ENCODE measurements at regions not wholly inside any gene's neighbourhood (a gene's known extent, or its start where the extent isn't known, plus 50 kb on each side); places are given as distances from the start of the nearest gene placed in this dataset.

DNA sequence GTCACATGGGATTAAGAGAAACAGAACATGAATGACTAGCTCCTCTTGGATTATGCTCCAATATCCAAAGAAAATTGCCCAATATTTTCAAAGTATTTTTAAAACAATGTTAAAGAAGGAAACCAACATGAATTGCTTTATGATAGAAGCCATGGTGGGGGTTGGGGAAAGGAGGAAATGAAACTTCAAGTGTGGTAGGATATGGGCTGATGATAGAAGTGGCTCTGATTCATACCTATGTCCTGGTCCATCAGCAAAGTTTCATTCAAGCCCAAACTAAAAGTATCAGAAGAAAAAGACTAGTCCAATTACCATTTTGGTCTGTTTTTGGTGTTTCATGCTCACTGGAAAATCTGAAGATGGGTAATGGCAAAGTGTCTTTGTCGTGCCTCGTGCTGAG, 104.2 kb upstream of the PROX1 start:
- DNase-seq (ENCODE audit: low read depth) = no peak
- no peaks in the 10 kb centered on the region for H3K4me1 ChIP-seq (ENCODE audit: insufficient read depth, low read length)
- H3K4me3 ChIP-seq (ENCODE audit: insufficient read depth, low read depth, low read length) = no peak overlapping the region
- H3K4me1 Mint-ChIP-seq (ENCODE audit: low read depth, unreplicated experiment) = no peaks in the 10 kb centered on the region
- no peak overlapping the region for H3K27ac Mint-ChIP-seq (ENCODE audit: unreplicated experiment)
- no peaks in the 10 kb centered on the region for H3K27me3 ChIP-seq (ENCODE audit: insufficient read depth, low read length)
- H3K27ac ChIP-seq (ENCODE audit: low read depth, low read length) = no peak overlapping the region
- H3K79me2 ChIP-seq (ENCODE audit: insufficient read depth, low read length) = no peaks in the 10 kb centered on the region
- no peaks in the 10 kb centered on the region for H4K20me1 ChIP-seq (ENCODE audit: insufficient read depth, low read length)
- H3K27me3 Mint-ChIP-seq (ENCODE audit: low read depth, unreplicated experiment) = peaks cover 21% of the 10 kb centered on the region
- H3K9ac ChIP-seq (ENCODE audit: low read length) = no peak overlapping the region
- TF ChIP-seq CTCF (IDR thresholded peaks at IDR 0.05; ENCODE audit: insufficient read depth, low read depth, low read length) = no peak
- TF ChIP-seq EZH2 (IDR thresholded peaks at IDR 0.05; ENCODE audit: insufficient read depth, low read length) = no peak
- no peaks in the 10 kb centered on the region for H3K36me3 Mint-ChIP-seq (ENCODE audit: low read depth, unreplicated experiment)
- H3K4me2 ChIP-seq (ENCODE audit: low read length) = no peak overlapping the region
- H3K36me3 ChIP-seq (ENCODE audit: insufficient read depth, low read length) = no peaks in the 10 kb centered on the region
- no peak overlapping the region for H2AFZ ChIP-seq (ENCODE audit: low read depth, low read length)
- no peaks in the 10 kb centered on the region for H3K9me3 ChIP-seq (ENCODE audit: insufficient read depth, low read depth, low read length)
- H3K9me3 Mint-ChIP-seq (ENCODE audit: unreplicated experiment) = no peaks in the 10 kb centered on the region
- H3K4me3 Mint-ChIP-seq (ENCODE audit: unreplicated experiment) = no peak overlapping the region
- no peak for FAIRE-seq

DNA sequence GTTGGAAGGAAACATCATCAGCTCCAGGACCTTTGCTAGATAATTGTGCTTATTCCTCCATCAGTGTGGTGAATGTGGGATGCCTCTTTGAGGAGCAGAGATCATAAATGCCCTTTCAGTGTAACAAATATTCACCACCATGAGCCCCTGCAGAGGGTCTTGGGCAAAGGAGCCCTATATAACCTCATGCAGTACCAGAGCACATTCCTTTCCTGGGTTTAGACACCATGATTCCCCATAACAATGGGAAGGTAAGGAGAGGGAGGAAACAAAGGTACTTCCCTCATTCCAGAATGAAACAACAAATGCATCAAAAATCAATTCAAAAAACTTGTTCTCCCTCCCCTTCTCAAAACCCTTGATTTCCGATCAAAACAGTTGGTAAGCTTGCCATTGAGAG, 103.4 kb upstream of the PROX1 start:
- Histone ChIP-seq H4K20me1 (ENCODE audit: insufficient read depth, low read length) (no peaks in the 10 kb centered on the region), H3K4me1 (ENCODE audit: insufficient read depth, low read length) (no peaks in the 10 kb centered on the region), H3K9me3 (ENCODE audit: insufficient read depth, low read depth, low read length) (no peaks in the 10 kb centered on the region), H2AFZ (ENCODE audit: low read depth, low read length) (no peak overlapping the region), H3K36me3 (ENCODE audit: insufficient read depth, low read length) (no peaks in the 10 kb centered on the region), H3K4me3 (ENCODE audit: insufficient read depth, low read depth, low read length) (no peak overlapping the region), H3K27ac (ENCODE audit: low read depth, low read length) (no peak overlapping the region), H3K4me2 (ENCODE audit: low read length) (no peak overlapping the region), H3K27me3 (ENCODE audit: insufficient read depth, low read length) (no peaks in the 10 kb centered on the region), H3K79me2 (ENCODE audit: insufficient read depth, low read length) (no peaks in the 10 kb centered on the region), H3K9ac (ENCODE audit: low read length) (no peak overlapping the region)
- TF ChIP-seq EZH2 (IDR thresholded peaks at IDR 0.05; ENCODE audit: insufficient read depth, low read length) (no peak), CTCF (IDR thresholded peaks at IDR 0.05; ENCODE audit: insufficient read depth, low read depth, low read length) (no peak)
- Mint-ChIP-seq H3K4me3 (ENCODE audit: unreplicated experiment) (no peak overlapping the region), H3K36me3 (ENCODE audit: low read depth, unreplicated experiment) (no peaks in the 10 kb centered on the region), H3K27ac (ENCODE audit: unreplicated experiment) (no peak overlapping the region), H3K27me3 (ENCODE audit: low read depth, unreplicated experiment) (peaks cover 21% of the 10 kb centered on the region), H3K4me1 (ENCODE audit: low read depth, unreplicated experiment) (no peaks in the 10 kb centered on the region), H3K9me3 (ENCODE audit: unreplicated experiment) (no peaks in the 10 kb centered on the region)
- FAIRE-seq (no peak), DNase-seq (ENCODE audit: low read depth) (no peak)

GRCh38 chr1:213884942-213885341, 102.8 kb upstream of the PROX1 start:
- Mint-ChIP-seq H3K4me1 (ENCODE audit: low read depth, unreplicated experiment) (no peaks in the 10 kb centered on the region), H3K27ac (ENCODE audit: unreplicated experiment) (no peak overlapping the region), H3K27me3 (ENCODE audit: low read depth, unreplicated experiment) (peaks cover 21% of the 10 kb centered on the region), H3K36me3 (ENCODE audit: low read depth, unreplicated experiment) (no peaks in the 10 kb centered on the region), H3K9me3 (ENCODE audit: unreplicated experiment) (no peaks in the 10 kb centered on the region), H3K4me3 (ENCODE audit: unreplicated experiment) (no peak overlapping the region)
- Histone ChIP-seq H3K4me3 (ENCODE audit: insufficient read depth, low read depth, low read length) (no peak overlapping the region), H3K4me1 (ENCODE audit: insufficient read depth, low read length) (no peaks in the 10 kb centered on the region), H3K4me2 (ENCODE audit: low read length) (no peak overlapping the region), H2AFZ (ENCODE audit: low read depth, low read length) (no peak overlapping the region), H3K27ac (ENCODE audit: low read depth, low read length) (no peak overlapping the region), H3K9ac (ENCODE audit: low read length) (no peak overlapping the region), H3K79me2 (ENCODE audit: insufficient read depth, low read length) (no peaks in the 10 kb centered on the region), H3K36me3 (ENCODE audit: insufficient read depth, low read length) (no peaks in the 10 kb centered on the region), H3K27me3 (ENCODE audit: insufficient read depth, low read length) (no peaks in the 10 kb centered on the region), H4K20me1 (ENCODE audit: insufficient read depth, low read length) (no peaks in the 10 kb centered on the region), H3K9me3 (ENCODE audit: insufficient read depth, low read depth, low read length) (no peaks in the 10 kb centered on the region)
- TF ChIP-seq EZH2 (IDR thresholded peaks at IDR 0.05; ENCODE audit: insufficient read depth, low read length) = no peak
- TF ChIP-seq CTCF (IDR thresholded peaks at IDR 0.05; ENCODE audit: insufficient read depth, low read depth, low read length) = no peak
- FAIRE-seq (no peak), DNase-seq (ENCODE audit: low read depth) (no peak)
